ENCODE measurements at regions not wholly inside any gene's neighbourhood (a gene's known extent, or its start where the extent isn't known, plus 50 kb on each side); places are given as distances from the start of the nearest gene placed in this dataset.

- H3K4me1 Mint-ChIP-seq (ENCODE audit: insufficient read depth, unreplicated experiment): no peaks in the 10 kb centered on the region
- no peaks in the 10 kb centered on the region for H3K27me3 Mint-ChIP-seq (ENCODE audit: insufficient read depth, unreplicated experiment)
- ChIA-PET CTCF (no interaction called here), POLR2A (no interaction called here)
- H3K36me3 Mint-ChIP-seq (ENCODE audit: insufficient read depth, unreplicated experiment): no peaks in the 10 kb centered on the region
- BruUV-seq (replicated peaks): no TSS peak
- no peak for DNase-seq (ENCODE audit: unreplicated experiment)
- intact Hi-C loops (cut with micrococcal nuclease): no loop called here
- TF ChIP-seq CTCF (IDR thresholded peaks at IDR 0.05; ENCODE audit: unreplicated experiment): no peak
- H3K4me3 Mint-ChIP-seq (ENCODE audit: unreplicated experiment): no peak overlapping the region
- H3K9me3 Mint-ChIP-seq (ENCODE audit: unreplicated experiment): no peaks in the 10 kb centered on the region
- no peak overlapping the region for H3K27ac Mint-ChIP-seq (ENCODE audit: low read depth, unreplicated experiment)
Measured at GRCh38 chr18:30730915-30731314, 311.6 kb downstream of the DSC3 start.

GRCh38 chr18:30727849-30728248 lies 314.7 kb downstream of the DSC3 start:
- POLR2A ChIA-PET: no interaction called here
- CTCF ChIA-PET: interaction anchor here (0.7 kb wide), 1 partner anchor 14 kb away, joined by 3 read pairs; no protein-coding TSS in a partner anchor
- Mint-ChIP-seq H3K4me1 (ENCODE audit: insufficient read depth, unreplicated experiment) (no peaks in the 10 kb centered on the region), H3K4me3 (ENCODE audit: unreplicated experiment) (no peak overlapping the region), H3K27ac (ENCODE audit: low read depth, unreplicated experiment) (no peak overlapping the region), H3K27me3 (ENCODE audit: insufficient read depth, unreplicated experiment) (no peaks in the 10 kb centered on the region), H3K9me3 (ENCODE audit: unreplicated experiment) (no peaks in the 10 kb centered on the region), H3K36me3 (ENCODE audit: insufficient read depth, unreplicated experiment) (no peaks in the 10 kb centered on the region)
- no peak for TF ChIP-seq CTCF (IDR thresholded peaks at IDR 0.05; ENCODE audit: unreplicated experiment)
- DNase-seq (ENCODE audit: unreplicated experiment): no peak
- intact Hi-C loops (cut with micrococcal nuclease): no loop called here
- no TSS peak for BruUV-seq (replicated peaks)

- intact Hi-C loops (cut with micrococcal nuclease): no loop called here
- no peak for DNase-seq (ENCODE audit: unreplicated experiment)
- BruUV-seq (replicated peaks): no TSS peak
- Mint-ChIP-seq H3K4me3 (ENCODE audit: unreplicated experiment) (no peak overlapping the region), H3K27ac (ENCODE audit: low read depth, unreplicated experiment) (no peak overlapping the region), H3K36me3 (ENCODE audit: insufficient read depth, unreplicated experiment) (no peaks in the 10 kb centered on the region), H3K9me3 (ENCODE audit: unreplicated experiment) (no peaks in the 10 kb centered on the region), H3K27me3 (ENCODE audit: insufficient read depth, unreplicated experiment) (peaks cover 6% of the 10 kb centered on the region), H3K4me1 (ENCODE audit: insufficient read depth, unreplicated experiment) (no peaks in the 10 kb centered on the region)
- no peak for TF ChIP-seq CTCF (IDR thresholded peaks at IDR 0.05; ENCODE audit: unreplicated experiment)
- CTCF ChIA-PET: interaction anchor here (0.5 to 0.6 kb wide), 2 partner anchors 14 to 70 kb away, joined by 3 to 4 read pairs; no protein-coding TSS in a partner anchor
- POLR2A ChIA-PET: no interaction called here
Measured at GRCh38 chr18:30713299-30713698, 329.2 kb downstream of the DSC3 start.

GRCh38 chr18:30712383-30712782 lies 330.2 kb downstream of the DSC3 start:
- Mint-ChIP-seq H3K4me1 (ENCODE audit: insufficient read depth, unreplicated experiment) (no peaks in the 10 kb centered on the region), H3K36me3 (ENCODE audit: insufficient read depth, unreplicated experiment) (no peaks in the 10 kb centered on the region), H3K9me3 (ENCODE audit: unreplicated experiment) (no peaks in the 10 kb centered on the region), H3K27ac (ENCODE audit: low read depth, unreplicated experiment) (no peak overlapping the region), H3K4me3 (ENCODE audit: unreplicated experiment) (no peak overlapping the region), H3K27me3 (ENCODE audit: insufficient read depth, unreplicated experiment) (peaks cover 15% of the 10 kb centered on the region)
- ChIA-PET POLR2A (no interaction called here), CTCF (interaction anchor here (0.5 to 0.6 kb wide), 3 partner anchors 69 to 1268 kb away, joined by 3 to 4 read pairs (median 3); no protein-coding TSS in a partner anchor)
- intact Hi-C loops (cut with micrococcal nuclease): no loop called here
- no peak for DNase-seq (ENCODE audit: unreplicated experiment)
- TF ChIP-seq CTCF (IDR thresholded peaks at IDR 0.05; ENCODE audit: unreplicated experiment): no peak
- no TSS peak for BruUV-seq (replicated peaks)

All from MCF 10A (cell line).